Astrocyte (in vitro differentiated cells and primary cell): ENCODE measurements at regions not wholly inside any gene's neighbourhood (a gene's known extent, or its start where the extent isn't known, plus 50 kb on each side); places are given as distances from the start of the nearest gene placed in this dataset.
"Not testable (repeated sequence)": the region's sequence is repeated elsewhere in the genome, so short reads cannot be mapped to it uniquely, and the experiment has no call there.

ENCODE experiments used
- CTCF ChIP-seq: IDR thresholded peaks from 2 replicates; pipeline ENCODE4 v1.5.1; 2011; ENCODE audit warnings: low read depth, mild to moderate bottlenecking, inconsistent platforms, low read length, moderate library complexity; ENCODE audit not compliant: insufficient read depth
- EZH2 ChIP-seq: IDR thresholded peaks from 2 replicates; pipeline ENCODE4 v1.6.1; 2012; ENCODE audit warnings: mild to moderate bottlenecking, low read length, inconsistent platforms; ENCODE audit not compliant: insufficient read depth

- not testable (repeated sequence) for TF ChIP-seq CTCF, EZH2
These were observed 69.3 kb upstream of the EGFR start for GRCh38 chr7:54949514-54949913.
